Upper lobe of right lung (tissue), 1 donor: ENCODE measurements at regions not wholly inside any gene's neighbourhood (a gene's known extent, or its start where the extent isn't known, plus 50 kb on each side); places are given as distances from the start of the nearest gene placed in this dataset.

Experiments used
- ATAC-seq: fragments of 200-7000 bp; cut with Tn5 transposase; one replicate; pipeline ENCODE4 v1.9.1; 2020; ENCODE audit warnings: mild to moderate bottlenecking, moderate library complexity
- DNase-seq: peaks from one replicate; pipeline ENCODE4 v3.0.0-alpha.2; 2020
- H3K27ac ChIP-seq: fragments of 200-600 bp; one replicate; pipeline ENCODE4 v1.8.0; 2022
- H3K27me3 ChIP-seq: fragments of 200-600 bp; one replicate; pipeline ENCODE4 v1.8.0; 2022; ENCODE audit warnings: mild to moderate bottlenecking
- H3K36me3 ChIP-seq: fragments of 200-600 bp; one replicate; pipeline ENCODE4 v1.8.0; 2022
- H3K4me1 ChIP-seq: fragments of 200-600 bp; one replicate; pipeline ENCODE4 v1.8.0; 2022
- H3K4me3 ChIP-seq: fragments of 200-600 bp; one replicate; pipeline ENCODE4 v1.8.0; 2022; ENCODE audit warnings: mild to moderate bottlenecking
- H3K9me3 ChIP-seq: fragments of 200-600 bp; one replicate; pipeline ENCODE4 v1.8.0; 2022
- CTCF ChIP-seq: fragments of 200-600 bp; IDR thresholded peaks from one replicate; pipeline ENCODE4 v1.8.0; 2022; ENCODE audit warnings: antibody characterized with exemption
- intact Hi-C: fragments of 100-400 bp; cut with DNase I; formaldehyde crosslinking; loops from one replicate; pipeline ENCODE4 v1.11.0; 2022
- donor health status: DM: no; HTN: yes; CAD: no; lungs with severe emphysema.

DNA sequence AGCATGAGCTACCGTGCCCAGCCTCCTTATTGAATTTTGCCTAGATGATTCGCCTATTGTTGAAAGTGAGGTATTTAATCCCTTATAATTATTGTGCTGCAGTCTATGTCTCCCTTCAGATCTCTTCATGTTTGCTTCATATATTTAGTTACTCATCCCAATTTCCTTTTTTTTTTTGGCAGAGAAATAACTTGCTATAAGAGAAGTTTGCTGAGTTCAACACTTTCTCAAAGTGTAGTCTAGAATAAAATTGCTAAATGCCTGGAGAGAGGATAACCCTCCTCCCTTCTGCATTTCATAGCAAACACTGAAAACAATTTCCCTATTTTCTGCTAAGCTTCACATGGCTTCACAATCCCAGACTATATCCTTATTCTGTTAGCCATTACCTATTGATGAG is 136.6 kb upstream of the CD180 start:
- TF ChIP-seq CTCF = no peak
- H3K27me3 ChIP-seq = no peaks in the 10 kb centered on the region
- H3K9me3 ChIP-seq = no peaks in the 10 kb centered on the region
- DNase-seq (no peak), ATAC-seq (no peak)
- H3K27ac ChIP-seq = no peak overlapping the region
- intact Hi-C loops = no loop called here
- H3K4me3 ChIP-seq = no peak overlapping the region
- no peaks in the 10 kb centered on the region for H3K4me1 ChIP-seq
- no peaks in the 10 kb centered on the region for H3K36me3 ChIP-seq

DNA sequence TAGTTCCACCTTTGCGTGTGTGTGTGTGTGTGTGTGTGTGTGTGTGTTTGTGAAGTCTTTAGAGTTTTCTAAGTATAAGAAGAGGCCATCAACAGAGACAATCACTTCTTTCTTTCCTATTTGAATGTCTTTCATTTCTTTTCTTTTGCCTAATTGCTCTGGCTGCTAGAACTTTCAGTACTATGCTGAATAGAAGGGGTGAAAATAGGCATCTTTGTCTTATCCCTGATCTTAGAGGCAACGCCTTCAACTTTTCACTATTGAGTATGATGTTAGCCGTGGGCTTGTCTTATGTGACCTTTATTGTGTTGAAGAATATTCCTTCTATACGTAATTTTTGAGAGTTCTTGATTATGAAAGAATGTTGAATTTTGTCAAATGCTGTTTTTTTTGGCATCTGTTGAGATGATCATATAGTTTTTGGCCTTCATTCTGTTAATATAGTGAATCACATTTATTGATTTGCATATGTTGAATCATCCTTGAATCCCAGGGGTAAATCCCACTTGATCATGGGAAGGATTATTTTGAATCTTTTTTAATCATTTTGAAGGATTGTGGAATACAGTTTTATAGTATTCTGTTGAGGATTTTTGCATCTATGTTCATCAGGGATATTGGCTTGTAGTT is 134.8 kb upstream of the CD180 start:
- no peak overlapping the region for H3K4me3 ChIP-seq
- ATAC-seq = no peak
- intact Hi-C loops = no loop called here

GRCh38 chr5:67319935-67320725 is 123.5 kb upstream of the CD180 start:
- intact Hi-C loops = no loop called here
- no peak for TF ChIP-seq CTCF
- no peaks in the 10 kb centered on the region for H3K36me3 ChIP-seq
- ATAC-seq (no peak), DNase-seq (no peak)
- H3K9me3 ChIP-seq = no peaks in the 10 kb centered on the region
- H3K27ac ChIP-seq = no peak overlapping the region
- no peaks in the 10 kb centered on the region for H3K27me3 ChIP-seq
- no peak overlapping the region for H3K4me3 ChIP-seq
- H3K4me1 ChIP-seq = no peaks in the 10 kb centered on the region

More for the DNA sequence above, 134.8 kb upstream of the CD180 start:
- Histone ChIP-seq H3K27ac (no peak overlapping the region), H3K36me3 (no peaks in the 10 kb centered on the region), H3K27me3 (no peaks in the 10 kb centered on the region), H3K4me1 (no peaks in the 10 kb centered on the region), H3K9me3 (no peaks in the 10 kb centered on the region)
- no peak for TF ChIP-seq CTCF
- no peak for DNase-seq

- Histone ChIP-seq H3K27me3 (no peaks in the 10 kb centered on the region), H3K36me3 (no peaks in the 10 kb centered on the region), H3K4me1 (no peaks in the 10 kb centered on the region), H3K4me3 (no peak overlapping the region), H3K27ac (no peak overlapping the region), H3K9me3 (no peaks in the 10 kb centered on the region)
- intact Hi-C loops = no loop called here
- DNase-seq = no peak
- no peak for ATAC-seq
- no peak for TF ChIP-seq CTCF
Measured at GRCh38 chr5:67318746-67319145, 122.1 kb upstream of the CD180 start.

DNA sequence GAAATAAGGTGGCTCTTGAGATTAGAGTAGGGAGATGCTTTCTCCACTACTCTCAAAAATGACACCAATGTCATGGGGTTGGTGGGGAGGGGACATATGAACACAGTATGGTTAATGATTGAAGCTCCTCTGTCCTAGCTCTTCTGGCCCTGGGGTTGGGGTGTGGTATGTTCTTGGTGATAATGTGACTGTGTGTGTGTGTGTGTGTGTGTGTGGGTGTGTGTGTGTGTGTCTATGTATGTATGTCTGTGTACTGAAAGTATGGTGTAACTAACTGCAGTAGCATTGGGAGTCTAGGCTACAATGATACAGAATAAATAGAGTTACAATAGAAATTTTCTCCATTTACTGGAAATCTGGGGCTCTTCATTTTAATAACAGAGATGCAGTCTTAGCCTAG is 121.0 kb upstream of the CD180 start:
- intact Hi-C loops = no loop called here
- DNase-seq = no peak
- H3K36me3 ChIP-seq = no peaks in the 10 kb centered on the region
- no peaks in the 10 kb centered on the region for H3K9me3 ChIP-seq
- no peaks in the 10 kb centered on the region for H3K27me3 ChIP-seq
- no peak for ATAC-seq
- no peaks in the 10 kb centered on the region for H3K4me1 ChIP-seq
- H3K27ac ChIP-seq = no peak overlapping the region
- no peak overlapping the region for H3K4me3 ChIP-seq
- no peak for TF ChIP-seq CTCF
